ENCODE measurements at regions not wholly inside any gene's neighbourhood (a gene's known extent, or its start where the extent isn't known, plus 50 kb on each side); places are given as distances from the start of the nearest gene placed in this dataset.
"Not testable (repeated sequence)": the region's sequence is repeated elsewhere in the genome, so short reads cannot be mapped to it uniquely, and the experiment has no call there.

DNA sequence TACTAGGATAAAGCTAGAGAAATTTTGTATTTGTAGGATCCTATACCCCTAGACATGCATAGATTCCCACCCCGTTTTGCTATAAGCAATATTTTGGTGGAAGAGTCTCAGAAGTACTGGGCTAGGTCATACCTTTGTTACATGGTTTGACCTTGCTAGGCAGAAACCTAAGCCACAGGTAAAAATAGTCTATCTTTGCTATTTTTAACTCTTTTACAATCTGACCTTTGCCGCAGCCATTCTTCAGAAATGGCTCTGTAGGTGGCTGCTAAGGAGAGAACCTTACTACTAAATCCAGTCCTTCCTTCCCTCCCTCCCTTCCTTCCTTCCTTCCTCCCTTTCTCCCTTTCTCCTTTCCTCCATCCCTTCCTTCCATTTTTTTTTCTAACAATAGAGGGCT is 242.9 kb upstream of the SEL1L start:
- H3K36me3 ChIP-seq (ENCODE audit: insufficient read depth, low read length): no peaks in the 10 kb centered on the region
- H3K9me2 ChIP-seq (ENCODE audit: insufficient read depth, low read length): no peaks in the 10 kb centered on the region
- H3K4me3 ChIP-seq (ENCODE audit: low read length): no peak overlapping the region
- H3K4me2 ChIP-seq (ENCODE audit: low read length): no peak overlapping the region
- H3K9me3 ChIP-seq (ENCODE audit: low read length): no peaks in the 10 kb centered on the region
- no peak for TF ChIP-seq POLR2AphosphoS5 (IDR thresholded peaks at IDR 0.05)
- TF ChIP-seq, protein P1, sequence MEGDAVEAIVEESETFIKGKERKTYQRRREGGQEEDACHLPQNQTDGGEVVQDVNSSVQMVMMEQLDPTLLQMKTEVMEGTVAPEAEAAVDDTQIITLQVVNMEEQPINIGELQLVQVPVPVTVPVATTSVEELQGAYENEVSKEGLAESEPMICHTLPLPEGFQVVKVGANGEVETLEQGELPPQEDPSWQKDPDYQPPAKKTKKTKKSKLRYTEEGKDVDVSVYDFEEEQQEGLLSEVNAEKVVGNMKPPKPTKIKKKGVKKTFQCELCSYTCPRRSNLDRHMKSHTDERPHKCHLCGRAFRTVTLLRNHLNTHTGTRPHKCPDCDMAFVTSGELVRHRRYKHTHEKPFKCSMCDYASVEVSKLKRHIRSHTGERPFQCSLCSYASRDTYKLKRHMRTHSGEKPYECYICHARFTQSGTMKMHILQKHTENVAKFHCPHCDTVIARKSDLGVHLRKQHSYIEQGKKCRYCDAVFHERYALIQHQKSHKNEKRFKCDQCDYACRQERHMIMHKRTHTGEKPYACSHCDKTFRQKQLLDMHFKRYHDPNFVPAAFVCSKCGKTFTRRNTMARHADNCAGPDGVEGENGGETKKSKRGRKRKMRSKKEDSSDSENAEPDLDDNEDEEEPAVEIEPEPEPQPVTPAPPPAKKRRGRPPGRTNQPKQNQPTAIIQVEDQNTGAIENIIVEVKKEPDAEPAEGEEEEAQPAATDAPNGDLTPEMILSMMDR (IDR thresholded peaks at IDR 0.05; ENCODE audit: poor library complexity, severe bottlenecking): no peak
- TF ChIP-seq EZH2 (IDR thresholded peaks at IDR 0.05; ENCODE audit: borderline replicate concordance, insufficient read depth, low read length, poor library complexity, severe bottlenecking): no peak
- TF ChIP-seq RAD21 (conservative IDR thresholded peaks at IDR 0.05): no peak
- TF ChIP-seq SMC3 (conservative IDR thresholded peaks at IDR 0.05; ENCODE audit: poor library complexity): no peak
- no peak for TF ChIP-seq TAF1 (IDR thresholded peaks at IDR 0.05; ENCODE audit: low read depth)
- no peak for TF ChIP-seq MXI1 (conservative IDR thresholded peaks at IDR 0.05; ENCODE audit: poor library complexity, severe bottlenecking)
- TF ChIP-seq, protein P2, sequence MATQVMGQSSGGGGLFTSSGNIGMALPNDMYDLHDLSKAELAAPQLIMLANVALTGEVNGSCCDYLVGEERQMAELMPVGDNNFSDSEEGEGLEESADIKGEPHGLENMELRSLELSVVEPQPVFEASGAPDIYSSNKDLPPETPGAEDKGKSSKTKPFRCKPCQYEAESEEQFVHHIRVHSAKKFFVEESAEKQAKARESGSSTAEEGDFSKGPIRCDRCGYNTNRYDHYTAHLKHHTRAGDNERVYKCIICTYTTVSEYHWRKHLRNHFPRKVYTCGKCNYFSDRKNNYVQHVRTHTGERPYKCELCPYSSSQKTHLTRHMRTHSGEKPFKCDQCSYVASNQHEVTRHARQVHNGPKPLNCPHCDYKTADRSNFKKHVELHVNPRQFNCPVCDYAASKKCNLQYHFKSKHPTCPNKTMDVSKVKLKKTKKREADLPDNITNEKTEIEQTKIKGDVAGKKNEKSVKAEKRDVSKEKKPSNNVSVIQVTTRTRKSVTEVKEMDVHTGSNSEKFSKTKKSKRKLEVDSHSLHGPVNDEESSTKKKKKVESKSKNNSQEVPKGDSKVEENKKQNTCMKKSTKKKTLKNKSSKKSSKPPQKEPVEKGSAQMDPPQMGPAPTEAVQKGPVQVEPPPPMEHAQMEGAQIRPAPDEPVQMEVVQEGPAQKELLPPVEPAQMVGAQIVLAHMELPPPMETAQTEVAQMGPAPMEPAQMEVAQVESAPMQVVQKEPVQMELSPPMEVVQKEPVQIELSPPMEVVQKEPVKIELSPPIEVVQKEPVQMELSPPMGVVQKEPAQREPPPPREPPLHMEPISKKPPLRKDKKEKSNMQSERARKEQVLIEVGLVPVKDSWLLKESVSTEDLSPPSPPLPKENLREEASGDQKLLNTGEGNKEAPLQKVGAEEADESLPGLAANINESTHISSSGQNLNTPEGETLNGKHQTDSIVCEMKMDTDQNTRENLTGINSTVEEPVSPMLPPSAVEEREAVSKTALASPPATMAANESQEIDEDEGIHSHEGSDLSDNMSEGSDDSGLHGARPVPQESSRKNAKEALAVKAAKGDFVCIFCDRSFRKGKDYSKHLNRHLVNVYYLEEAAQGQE (IDR thresholded peaks at IDR 0.05; ENCODE audit: borderline replicate concordance): no peak
- TF ChIP-seq EP300 (conservative IDR thresholded peaks at IDR 0.05; ENCODE audit: poor library complexity, severe bottlenecking): no peak
- H3K9ac ChIP-seq (ENCODE audit: low read length): no peak overlapping the region
- no peak overlapping the region for H2AFZ ChIP-seq (ENCODE audit: low read depth, low read length)
- H3K79me2 ChIP-seq (replicated peaks; ENCODE audit: insufficient read depth, low read length): no peaks in the 10 kb centered on the region
- no peak overlapping the region for H3K27ac ChIP-seq (ENCODE audit: low read length)
- H3K27me3 ChIP-seq (ENCODE audit: insufficient read depth, low read depth, low read length): no peaks in the 10 kb centered on the region
- no peaks in the 10 kb centered on the region for H3F3A ChIP-seq (ENCODE audit: insufficient read depth, low read length, poor library complexity, severe bottlenecking)
- H4K20me1 ChIP-seq (ENCODE audit: insufficient read depth): no peaks in the 10 kb centered on the region

- not testable (repeated sequence) for H3K27me3 ChIP-seq (ENCODE audit: insufficient read depth, low read depth, low read length)
Measured at GRCh38 chr14:81781798-81782197, 248.1 kb upstream of the SEL1L start.

GRCh38 chr14:81784084-81784483 is 250.4 kb upstream of the SEL1L start:
- Histone ChIP-seq H3K79me2 (replicated peaks; ENCODE audit: insufficient read depth, low read length) (no peaks in the 10 kb centered on the region), H3K27me3 (ENCODE audit: insufficient read depth, low read depth, low read length) (no peaks in the 10 kb centered on the region), H3K9ac (ENCODE audit: low read length) (no peak overlapping the region), H3F3A (ENCODE audit: insufficient read depth, low read length, poor library complexity, severe bottlenecking) (no peaks in the 10 kb centered on the region), H3K4me3 (ENCODE audit: low read length) (no peak overlapping the region), H3K9me3 (ENCODE audit: low read length) (no peaks in the 10 kb centered on the region), H3K4me2 (ENCODE audit: low read length) (no peak overlapping the region), H3K36me3 (ENCODE audit: insufficient read depth, low read length) (no peaks in the 10 kb centered on the region), H4K20me1 (ENCODE audit: insufficient read depth) (no peaks in the 10 kb centered on the region), H2AFZ (ENCODE audit: low read depth, low read length) (no peak overlapping the region), H3K27ac (ENCODE audit: low read length) (no peak overlapping the region), H3K9me2 (ENCODE audit: insufficient read depth, low read length) (no peaks in the 10 kb centered on the region)
- TF ChIP-seq EZH2 (IDR thresholded peaks at IDR 0.05; ENCODE audit: borderline replicate concordance, insufficient read depth, low read length, poor library complexity, severe bottlenecking): no peak
- no peak for TF ChIP-seq POLR2AphosphoS5 (IDR thresholded peaks at IDR 0.05)
- TF ChIP-seq SMC3 (conservative IDR thresholded peaks at IDR 0.05; ENCODE audit: poor library complexity): no peak
- TF ChIP-seq, protein P2 (IDR thresholded peaks at IDR 0.05; ENCODE audit: borderline replicate concordance): no peak
- TF ChIP-seq TAF1 (IDR thresholded peaks at IDR 0.05; ENCODE audit: low read depth): no peak
- no peak for TF ChIP-seq RAD21 (conservative IDR thresholded peaks at IDR 0.05)
- no peak for TF ChIP-seq EP300 (conservative IDR thresholded peaks at IDR 0.05; ENCODE audit: poor library complexity, severe bottlenecking)

More at GRCh38 chr14:81781798-81782197, 248.1 kb upstream of the SEL1L start:
- H3K36me3 ChIP-seq (ENCODE audit: insufficient read depth, low read length); H3K9me2 ChIP-seq (ENCODE audit: insufficient read depth, low read length); H4K20me1 ChIP-seq (ENCODE audit: insufficient read depth); H3K9ac ChIP-seq (ENCODE audit: low read length); H3K4me2 ChIP-seq (ENCODE audit: low read length); H2AFZ ChIP-seq (ENCODE audit: low read depth, low read length); H3K79me2 ChIP-seq (replicated peaks; ENCODE audit: insufficient read depth, low read length); H3K4me3 ChIP-seq (ENCODE audit: low read length); H3K27ac ChIP-seq (ENCODE audit: low read length); H3F3A ChIP-seq (ENCODE audit: insufficient read depth, low read length, poor library complexity, severe bottlenecking); H3K9me3 ChIP-seq (ENCODE audit: low read length): not testable (repeated sequence)
